ENCODE measurements at regions not wholly inside any gene's neighbourhood (a gene's known extent, or its start where the extent isn't known, plus 50 kb on each side); places are given as distances from the start of the nearest gene placed in this dataset.
"Not testable (repeated sequence)": the region's sequence is repeated elsewhere in the genome, so short reads cannot be mapped to it uniquely, and the experiment has no call there.

DNA sequence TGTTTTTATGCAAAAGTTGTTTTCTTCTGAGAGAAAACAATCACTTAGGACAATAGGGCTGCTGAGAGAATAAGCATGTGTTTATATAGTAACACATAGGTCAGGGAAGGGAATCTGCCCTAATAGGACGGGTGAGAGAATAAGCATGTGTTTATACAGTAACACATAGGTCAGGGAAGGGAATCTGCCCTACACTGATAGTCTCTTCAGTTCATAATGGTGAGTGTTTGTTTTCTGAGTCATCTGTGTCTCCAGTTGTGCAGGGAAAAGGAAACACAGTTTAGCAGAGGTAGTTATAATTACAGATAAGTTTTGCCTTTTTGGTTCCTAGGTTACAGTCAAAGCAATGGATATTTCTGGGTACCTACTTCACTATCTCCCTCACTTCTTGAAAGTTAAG lies 252.3 kb upstream of the CA10 start:
- H3K4me3 ChIP-seq (ENCODE audit: low read depth, low read length), result no peak overlapping the region
- no peak for DNase-seq (ENCODE audit: low read depth)
- TF ChIP-seq, protein P1, sequence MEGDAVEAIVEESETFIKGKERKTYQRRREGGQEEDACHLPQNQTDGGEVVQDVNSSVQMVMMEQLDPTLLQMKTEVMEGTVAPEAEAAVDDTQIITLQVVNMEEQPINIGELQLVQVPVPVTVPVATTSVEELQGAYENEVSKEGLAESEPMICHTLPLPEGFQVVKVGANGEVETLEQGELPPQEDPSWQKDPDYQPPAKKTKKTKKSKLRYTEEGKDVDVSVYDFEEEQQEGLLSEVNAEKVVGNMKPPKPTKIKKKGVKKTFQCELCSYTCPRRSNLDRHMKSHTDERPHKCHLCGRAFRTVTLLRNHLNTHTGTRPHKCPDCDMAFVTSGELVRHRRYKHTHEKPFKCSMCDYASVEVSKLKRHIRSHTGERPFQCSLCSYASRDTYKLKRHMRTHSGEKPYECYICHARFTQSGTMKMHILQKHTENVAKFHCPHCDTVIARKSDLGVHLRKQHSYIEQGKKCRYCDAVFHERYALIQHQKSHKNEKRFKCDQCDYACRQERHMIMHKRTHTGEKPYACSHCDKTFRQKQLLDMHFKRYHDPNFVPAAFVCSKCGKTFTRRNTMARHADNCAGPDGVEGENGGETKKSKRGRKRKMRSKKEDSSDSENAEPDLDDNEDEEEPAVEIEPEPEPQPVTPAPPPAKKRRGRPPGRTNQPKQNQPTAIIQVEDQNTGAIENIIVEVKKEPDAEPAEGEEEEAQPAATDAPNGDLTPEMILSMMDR (IDR thresholded peaks at IDR 0.05; ENCODE audit: low read depth, low read length, missing control alignments), result no peak

DNA sequence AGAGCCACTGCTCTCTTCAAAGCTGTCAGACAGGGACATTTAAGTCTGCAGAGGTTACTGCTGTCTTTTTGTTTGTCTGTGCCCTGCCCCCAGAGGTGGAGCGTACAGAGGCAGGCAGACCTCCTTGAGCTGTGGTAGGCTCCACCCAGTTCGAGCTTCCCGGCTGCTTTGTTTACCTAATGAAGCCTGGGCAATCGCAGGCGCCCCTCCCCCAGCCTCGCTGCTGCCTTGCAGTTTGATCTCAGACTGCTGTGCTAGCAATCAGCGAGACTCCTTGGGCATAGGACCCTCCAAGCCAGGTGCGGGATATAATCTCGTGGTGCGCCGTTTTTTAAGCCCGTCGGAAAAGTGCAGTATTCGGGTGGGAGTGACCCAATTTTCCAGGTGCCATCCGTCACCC lies 250.7 kb upstream of the CA10 start:
- not testable (repeated sequence) for DNase-seq (ENCODE audit: low read depth); H3K4me3 ChIP-seq (ENCODE audit: low read depth, low read length)

DNA sequence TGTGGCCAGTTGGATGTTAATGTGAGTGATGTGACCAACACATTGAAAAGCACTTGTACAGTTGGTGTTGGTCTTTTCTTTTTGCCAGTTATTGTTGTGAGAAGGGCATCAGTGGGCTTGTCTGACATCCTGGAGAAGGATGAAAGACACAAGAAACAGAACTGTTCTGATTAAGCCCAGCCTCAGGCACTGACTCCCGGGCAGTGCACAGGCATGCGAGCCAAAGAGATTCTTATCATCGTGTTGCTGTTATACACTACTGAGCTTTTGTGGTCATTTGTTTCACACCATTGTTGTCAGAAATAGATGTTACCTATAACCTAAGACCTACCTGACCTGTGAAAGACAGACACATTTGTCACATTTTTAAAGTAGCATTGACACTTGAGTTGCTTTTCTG lies 236.8 kb upstream of the CA10 start:
- TF ChIP-seq, protein P1 (IDR thresholded peaks at IDR 0.05; ENCODE audit: low read depth, low read length, missing control alignments), result no peak
- no peak overlapping the region for H3K4me3 ChIP-seq (ENCODE audit: low read depth, low read length)

GRCh38 chr17:52390422-52390821 lies 231.9 kb upstream of the CA10 start:
- H3K4me3 ChIP-seq (ENCODE audit: low read depth, low read length), result no peak overlapping the region
- TF ChIP-seq, protein P1 (IDR thresholded peaks at IDR 0.05; ENCODE audit: low read depth, low read length, missing control alignments), result no peak
- DNase-seq (ENCODE audit: low read depth), result no peak

More for the DNA sequence above, 236.8 kb upstream of the CA10 start:
- DNase-seq (ENCODE audit: low read depth), result no peak

- H3K4me3 ChIP-seq (ENCODE audit: low read depth, low read length), result no peak overlapping the region
- no peak for DNase-seq (ENCODE audit: low read depth)
- TF ChIP-seq, protein P1 (IDR thresholded peaks at IDR 0.05; ENCODE audit: low read depth, low read length, missing control alignments), result no peak
These were observed 231.1 kb upstream of the CA10 start for GRCh38 chr17:52389632-52390031.

DNA sequence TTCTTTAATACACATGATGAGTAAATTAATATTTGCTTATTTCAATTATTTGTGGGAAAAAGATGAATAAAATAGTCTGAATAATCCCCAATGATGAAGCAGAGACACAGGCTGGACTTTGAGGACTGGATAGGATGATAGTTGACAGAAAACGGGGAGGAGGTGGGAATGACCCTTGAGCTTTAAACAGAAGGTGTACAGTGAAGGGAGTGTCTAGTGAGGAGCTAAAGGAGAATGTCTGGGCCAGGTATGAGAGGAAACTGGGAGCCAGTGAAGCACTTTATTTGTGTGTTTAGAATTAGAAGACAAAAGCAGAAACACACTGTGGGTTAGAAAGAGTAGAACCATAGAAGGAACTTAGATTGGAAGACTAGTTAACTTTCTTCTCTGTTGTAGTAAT lies 230.4 kb upstream of the CA10 start:
- DNase-seq (ENCODE audit: low read depth), result no peak
- no peak overlapping the region for H3K4me3 ChIP-seq (ENCODE audit: low read depth, low read length)
- TF ChIP-seq, protein P1 (IDR thresholded peaks at IDR 0.05; ENCODE audit: low read depth, low read length, missing control alignments), result no peak

- TF ChIP-seq, protein P1 (IDR thresholded peaks at IDR 0.05; ENCODE audit: low read depth, low read length, missing control alignments), result no peak
- DNase-seq (ENCODE audit: low read depth), result no peak
- no peak overlapping the region for H3K4me3 ChIP-seq (ENCODE audit: low read depth, low read length)
These were observed 226.2 kb upstream of the CA10 start for GRCh38 chr17:52384695-52385094.
